ENCODE measurements at regions not wholly inside any gene's neighbourhood (a gene's known extent, or its start where the extent isn't known, plus 50 kb on each side); places are given as distances from the start of the nearest gene placed in this dataset.
"Not testable (repeated sequence)": the region's sequence is repeated elsewhere in the genome, so short reads cannot be mapped to it uniquely, and the experiment has no call there.

- not testable (repeated sequence) for H2AFZ ChIP-seq (ENCODE audit: low read depth, low read length); H3K36me3 ChIP-seq (ENCODE audit: insufficient read depth, low read length); H3K27me3 ChIP-seq (ENCODE audit: insufficient read depth, low read length); H3K4me3 ChIP-seq (ENCODE audit: low read length); H3K9me3 ChIP-seq (ENCODE audit: low read length); H3K4me1 ChIP-seq (ENCODE audit: insufficient read depth, low read length)
Measured at GRCh38 chr20:26260925-26261324, 564.3 kb upstream of the ZNF337 start.

- H3K4me1 ChIP-seq (ENCODE audit: insufficient read depth, low read length); H3K27me3 ChIP-seq (ENCODE audit: insufficient read depth, low read length); H2AFZ ChIP-seq (ENCODE audit: low read depth, low read length); H3K36me3 ChIP-seq (ENCODE audit: insufficient read depth, low read length); H3K4me3 ChIP-seq (ENCODE audit: low read length); H3K9me3 ChIP-seq (ENCODE audit: low read length): not testable (repeated sequence)
Measured at GRCh38 chr20:26252311-26252975, 555.8 kb upstream of the ZNF337 start.

- H3K4me1 ChIP-seq (ENCODE audit: insufficient read depth, low read length); H3K36me3 ChIP-seq (ENCODE audit: insufficient read depth, low read length); H3K27me3 ChIP-seq (ENCODE audit: insufficient read depth, low read length); H3K4me3 ChIP-seq (ENCODE audit: low read length); H2AFZ ChIP-seq (ENCODE audit: low read depth, low read length); H3K9me3 ChIP-seq (ENCODE audit: low read length): not testable (repeated sequence)
Measured at GRCh38 chr20:26251376-26251775, 554.7 kb upstream of the ZNF337 start.

GRCh38 chr20:26250249-26251114 lies 553.8 kb upstream of the ZNF337 start:
- H3K36me3 ChIP-seq (ENCODE audit: insufficient read depth, low read length); H3K27me3 ChIP-seq (ENCODE audit: insufficient read depth, low read length); H3K4me3 ChIP-seq (ENCODE audit: low read length); H3K4me1 ChIP-seq (ENCODE audit: insufficient read depth, low read length); H3K9me3 ChIP-seq (ENCODE audit: low read length); H2AFZ ChIP-seq (ENCODE audit: low read depth, low read length): not testable (repeated sequence)

- Histone ChIP-seq H3K9me3 (ENCODE audit: low read length) (no peaks in the 10 kb centered on the region), H3K4me1 (ENCODE audit: insufficient read depth, low read length) (no peaks in the 10 kb centered on the region), H3K36me3 (ENCODE audit: insufficient read depth, low read length) (no peaks in the 10 kb centered on the region), H2AFZ (ENCODE audit: low read depth, low read length) (no peak overlapping the region), H3K27me3 (ENCODE audit: insufficient read depth, low read length) (no peaks in the 10 kb centered on the region), H3K4me3 (ENCODE audit: low read length) (no peak overlapping the region)
Measured at GRCh38 chr20:26243731-26244130, 547.1 kb upstream of the ZNF337 start.

- not testable (repeated sequence) for H3K27me3 ChIP-seq (ENCODE audit: insufficient read depth, low read length); H2AFZ ChIP-seq (ENCODE audit: low read depth, low read length); H3K9me3 ChIP-seq (ENCODE audit: low read length); H3K36me3 ChIP-seq (ENCODE audit: insufficient read depth, low read length); H3K4me3 ChIP-seq (ENCODE audit: low read length); H3K4me1 ChIP-seq (ENCODE audit: insufficient read depth, low read length)
Measured at GRCh38 chr20:26220609-26221008, 524.0 kb upstream of the ZNF337 start.

GRCh38 chr20:26219546-26219945 lies 522.9 kb upstream of the ZNF337 start:
- H3K36me3 ChIP-seq (ENCODE audit: insufficient read depth, low read length); H3K4me1 ChIP-seq (ENCODE audit: insufficient read depth, low read length); H3K9me3 ChIP-seq (ENCODE audit: low read length); H3K27me3 ChIP-seq (ENCODE audit: insufficient read depth, low read length); H3K4me3 ChIP-seq (ENCODE audit: low read length); H2AFZ ChIP-seq (ENCODE audit: low read depth, low read length): not testable (repeated sequence)

- no peaks in the 10 kb centered on the region for H3K4me1 ChIP-seq (ENCODE audit: insufficient read depth, low read length)
- no peaks in the 10 kb centered on the region for H3K9me3 ChIP-seq (ENCODE audit: low read length)
- no peaks in the 10 kb centered on the region for H3K27me3 ChIP-seq (ENCODE audit: insufficient read depth, low read length)
- no peak overlapping the region for H3K4me3 ChIP-seq (ENCODE audit: low read length)
- no peak overlapping the region for H2AFZ ChIP-seq (ENCODE audit: low read depth, low read length)
- H3K36me3 ChIP-seq (ENCODE audit: insufficient read depth, low read length) = no peaks in the 10 kb centered on the region
Measured at GRCh38 chr20:26218301-26218700, 521.6 kb upstream of the ZNF337 start.

- no peaks in the 10 kb centered on the region for H3K4me1 ChIP-seq (ENCODE audit: insufficient read depth, low read length)
- no peaks in the 10 kb centered on the region for H3K36me3 ChIP-seq (ENCODE audit: insufficient read depth, low read length)
- no peak overlapping the region for H3K4me3 ChIP-seq (ENCODE audit: low read length)
- no peak overlapping the region for H2AFZ ChIP-seq (ENCODE audit: low read depth, low read length)
- H3K9me3 ChIP-seq (ENCODE audit: low read length) = no peaks in the 10 kb centered on the region
- H3K27me3 ChIP-seq (ENCODE audit: insufficient read depth, low read length) = peaks cover 4% of the 10 kb centered on the region
Measured at GRCh38 chr20:26216025-26216424, 519.4 kb upstream of the ZNF337 start.

GRCh38 chr20:26214991-26215390 lies 518.3 kb upstream of the ZNF337 start:
- H3K4me1 ChIP-seq (ENCODE audit: insufficient read depth, low read length) = no peaks in the 10 kb centered on the region
- H3K36me3 ChIP-seq (ENCODE audit: insufficient read depth, low read length) = no peaks in the 10 kb centered on the region
- no peak overlapping the region for H3K4me3 ChIP-seq (ENCODE audit: low read length)
- H2AFZ ChIP-seq (ENCODE audit: low read depth, low read length) = no peak overlapping the region
- peaks cover 6% of the 10 kb centered on the region for H3K27me3 ChIP-seq (ENCODE audit: insufficient read depth, low read length)
- H3K9me3 ChIP-seq (ENCODE audit: low read length) = no peaks in the 10 kb centered on the region

- no peak overlapping the region for H3K4me3 ChIP-seq (ENCODE audit: low read length)
- H3K36me3 ChIP-seq (ENCODE audit: insufficient read depth, low read length) = no peaks in the 10 kb centered on the region
- no peak overlapping the region for H2AFZ ChIP-seq (ENCODE audit: low read depth, low read length)
- H3K9me3 ChIP-seq (ENCODE audit: low read length) = no peaks in the 10 kb centered on the region
- no peaks in the 10 kb centered on the region for H3K4me1 ChIP-seq (ENCODE audit: insufficient read depth, low read length)
- peaks cover 37% of the 10 kb centered on the region for H3K27me3 ChIP-seq (ENCODE audit: insufficient read depth, low read length)
Measured at GRCh38 chr20:26209171-26209941, 512.7 kb upstream of the ZNF337 start.

- Histone ChIP-seq H3K9me3 (ENCODE audit: low read length) (no peaks in the 10 kb centered on the region), H3K36me3 (ENCODE audit: insufficient read depth, low read length) (no peaks in the 10 kb centered on the region), H3K27me3 (ENCODE audit: insufficient read depth, low read length) (peaks cover 37% of the 10 kb centered on the region), H2AFZ (ENCODE audit: low read depth, low read length) (peak overlapping the region; percentile 94), H3K4me3 (ENCODE audit: low read length) (no peak overlapping the region), H3K4me1 (ENCODE audit: insufficient read depth, low read length) (no peaks in the 10 kb centered on the region)
Measured at GRCh38 chr20:26208296-26209091, 511.8 kb upstream of the ZNF337 start.

GRCh38 chr20:26207967-26208295 lies 511.3 kb upstream of the ZNF337 start:
- H3K4me3 ChIP-seq (ENCODE audit: low read length); H3K4me1 ChIP-seq (ENCODE audit: insufficient read depth, low read length); H3K9me3 ChIP-seq (ENCODE audit: low read length); H3K36me3 ChIP-seq (ENCODE audit: insufficient read depth, low read length): not testable (repeated sequence)
- peaks cover 37% of the 10 kb centered on the region for H3K27me3 ChIP-seq (ENCODE audit: insufficient read depth, low read length)
- peak overlapping the region; percentile 94 for H2AFZ ChIP-seq (ENCODE audit: low read depth, low read length)

Data from neuron (in vitro differentiated cells).